Peyer's patch (tissue), 4 donors: ENCODE measurements at regions not wholly inside any gene's neighbourhood (a gene's known extent, or its start where the extent isn't known, plus 50 kb on each side); places are given as distances from the start of the nearest gene placed in this dataset.

ENCODE experiments used
- CTCF ChIP-seq, 6 experiments: fragments of 450-650 bp in 4 of 6; fragments of 200-600 bp in 2 of 6; sonication (generic) in 1 of 6; IDR thresholded peaks; one replicate each; pipeline ENCODE4 v1.5.1; 2017 to 2019; ENCODE audit warnings: antibody characterized with exemption in 6 of 6, mild to moderate bottlenecking in 3 of 6, moderate library complexity in 1 of 6
- POLR2A ChIP-seq, 2 donors: fragments of 450-650 bp; IDR thresholded peaks; one replicate each; pipeline ENCODE4 v1.5.1; 2017; ENCODE audit warnings: antibody characterized with exemption in 2 of 2, mild to moderate bottlenecking in 2 of 2, moderate library complexity in 2 of 2

DNA sequence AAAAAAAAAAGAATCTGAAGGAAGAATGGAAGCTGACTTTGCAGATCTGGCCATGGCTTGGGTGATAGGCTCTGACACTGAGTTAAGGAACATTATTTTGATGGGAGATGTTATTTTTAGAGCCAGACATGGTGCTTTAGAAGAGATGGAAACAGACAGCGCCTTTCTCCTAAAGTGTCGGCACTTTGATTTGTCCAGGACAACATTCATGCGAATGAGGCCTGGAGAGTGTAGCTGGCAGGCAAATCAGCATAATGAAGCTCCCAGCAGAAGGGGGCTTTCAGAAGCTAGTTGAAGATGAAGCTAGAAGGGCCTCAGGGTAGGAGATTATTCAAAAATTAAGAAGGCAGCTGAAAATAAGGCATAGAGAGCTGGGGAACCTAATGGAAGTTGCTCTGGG, 397.7 kb downstream of the RWDD3 start:
- TF ChIP-seq CTCF (IDR thresholded peaks at IDR 0.05) (no peak), POLR2A (IDR thresholded peaks at IDR 0.05) (no peak)
